ENCODE measurements at regions not wholly inside any gene's neighbourhood (a gene's known extent, or its start where the extent isn't known, plus 50 kb on each side); places are given as distances from the start of the nearest gene placed in this dataset.

DNA sequence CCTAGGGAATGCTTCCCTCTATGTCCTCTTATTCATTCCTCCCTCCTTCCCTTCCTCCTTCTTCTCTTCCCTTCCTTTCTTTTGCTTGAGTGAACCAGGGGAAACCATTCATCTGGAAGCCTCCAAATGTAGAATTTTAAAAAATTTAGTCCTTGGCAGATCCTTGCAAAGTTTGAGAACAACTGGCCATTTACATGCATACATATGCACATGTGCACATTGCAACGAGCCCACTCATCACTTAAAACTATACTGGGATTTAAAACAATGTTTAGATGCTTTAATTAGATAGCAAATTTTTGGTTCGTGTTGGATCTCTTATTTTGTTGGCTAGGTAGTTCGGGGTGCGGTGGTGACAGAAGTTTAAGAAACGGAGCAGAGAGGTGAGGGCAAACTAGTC is 68.0 kb upstream of the HMGA2 start:
- no peak for TF ChIP-seq YY1 (IDR thresholded peaks at IDR 0.05; ENCODE audit: low read depth)

- no peak for TF ChIP-seq RAD21 (IDR thresholded peaks at IDR 0.05; ENCODE audit: low read depth)
- TF ChIP-seq TAF1 (IDR thresholded peaks at IDR 0.05; ENCODE audit: low read depth), result no peak
- TF ChIP-seq, protein P1, sequence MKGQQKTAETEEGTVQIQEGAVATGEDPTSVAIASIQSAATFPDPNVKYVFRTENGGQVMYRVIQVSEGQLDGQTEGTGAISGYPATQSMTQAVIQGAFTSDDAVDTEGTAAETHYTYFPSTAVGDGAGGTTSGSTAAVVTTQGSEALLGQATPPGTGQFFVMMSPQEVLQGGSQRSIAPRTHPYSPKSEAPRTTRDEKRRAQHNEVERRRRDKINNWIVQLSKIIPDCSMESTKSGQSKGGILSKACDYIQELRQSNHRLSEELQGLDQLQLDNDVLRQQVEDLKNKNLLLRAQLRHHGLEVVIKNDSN (IDR thresholded peaks at IDR 0.05), result 0 out of 2 replicates have a peak, but pooled peaks have one; percentile 8
- TF ChIP-seq MAX (IDR thresholded peaks at IDR 0.05), result 0 out of 2 replicates have a peak, but pooled peaks have one; percentile 12
- no peak for TF ChIP-seq NFIC (IDR thresholded peaks at IDR 0.05)
Measured at GRCh38 chr12:65756956-65757511, 67.2 kb upstream of the HMGA2 start.

DNA sequence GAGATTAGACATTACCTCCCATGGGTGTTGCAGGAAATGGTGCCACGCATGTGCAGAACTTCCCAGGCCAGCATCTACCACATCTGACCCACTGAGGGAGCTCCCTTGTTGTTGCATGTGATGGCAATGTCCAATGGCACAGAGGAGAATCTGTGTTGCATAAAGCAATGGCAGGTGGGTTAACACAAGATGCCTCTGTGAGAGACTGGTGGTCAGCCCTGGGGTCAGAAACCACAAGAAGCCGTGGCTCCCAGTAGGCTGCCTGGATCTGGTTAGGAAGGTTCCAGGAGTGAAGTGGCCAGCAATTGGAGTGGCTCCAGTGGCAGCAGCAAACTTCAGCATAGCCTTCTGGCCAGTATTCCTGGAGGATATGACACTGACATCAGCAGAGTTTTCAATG is 65.9 kb upstream of the HMGA2 start:
- TF ChIP-seq YY1 (IDR thresholded peaks at IDR 0.05; ENCODE audit: low read depth) (no peak), FOXM1 (IDR thresholded peaks at IDR 0.05; ENCODE audit: borderline replicate concordance, low read depth) (no peak), TEAD4 (IDR thresholded peaks at IDR 0.05) (no peak)
- TF ChIP-seq, protein P2, sequence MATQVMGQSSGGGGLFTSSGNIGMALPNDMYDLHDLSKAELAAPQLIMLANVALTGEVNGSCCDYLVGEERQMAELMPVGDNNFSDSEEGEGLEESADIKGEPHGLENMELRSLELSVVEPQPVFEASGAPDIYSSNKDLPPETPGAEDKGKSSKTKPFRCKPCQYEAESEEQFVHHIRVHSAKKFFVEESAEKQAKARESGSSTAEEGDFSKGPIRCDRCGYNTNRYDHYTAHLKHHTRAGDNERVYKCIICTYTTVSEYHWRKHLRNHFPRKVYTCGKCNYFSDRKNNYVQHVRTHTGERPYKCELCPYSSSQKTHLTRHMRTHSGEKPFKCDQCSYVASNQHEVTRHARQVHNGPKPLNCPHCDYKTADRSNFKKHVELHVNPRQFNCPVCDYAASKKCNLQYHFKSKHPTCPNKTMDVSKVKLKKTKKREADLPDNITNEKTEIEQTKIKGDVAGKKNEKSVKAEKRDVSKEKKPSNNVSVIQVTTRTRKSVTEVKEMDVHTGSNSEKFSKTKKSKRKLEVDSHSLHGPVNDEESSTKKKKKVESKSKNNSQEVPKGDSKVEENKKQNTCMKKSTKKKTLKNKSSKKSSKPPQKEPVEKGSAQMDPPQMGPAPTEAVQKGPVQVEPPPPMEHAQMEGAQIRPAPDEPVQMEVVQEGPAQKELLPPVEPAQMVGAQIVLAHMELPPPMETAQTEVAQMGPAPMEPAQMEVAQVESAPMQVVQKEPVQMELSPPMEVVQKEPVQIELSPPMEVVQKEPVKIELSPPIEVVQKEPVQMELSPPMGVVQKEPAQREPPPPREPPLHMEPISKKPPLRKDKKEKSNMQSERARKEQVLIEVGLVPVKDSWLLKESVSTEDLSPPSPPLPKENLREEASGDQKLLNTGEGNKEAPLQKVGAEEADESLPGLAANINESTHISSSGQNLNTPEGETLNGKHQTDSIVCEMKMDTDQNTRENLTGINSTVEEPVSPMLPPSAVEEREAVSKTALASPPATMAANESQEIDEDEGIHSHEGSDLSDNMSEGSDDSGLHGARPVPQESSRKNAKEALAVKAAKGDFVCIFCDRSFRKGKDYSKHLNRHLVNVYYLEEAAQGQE (IDR thresholded peaks at IDR 0.05; ENCODE audit: low read depth), result no peak
- TF ChIP-seq, protein P1 (IDR thresholded peaks at IDR 0.05), result no peak

- TF ChIP-seq ZBTB7A (IDR thresholded peaks at IDR 0.05; ENCODE audit: low read depth), result no peak
- no peak for TF ChIP-seq FOXM1 (IDR thresholded peaks at IDR 0.05; ENCODE audit: borderline replicate concordance, low read depth)
- TF ChIP-seq, protein P1 (IDR thresholded peaks at IDR 0.05), result no peak
- TF ChIP-seq, protein P2 (IDR thresholded peaks at IDR 0.05; ENCODE audit: low read depth), result no peak
- no peak for TF ChIP-seq NFIC (IDR thresholded peaks at IDR 0.05)
- TF ChIP-seq CEBPB (IDR thresholded peaks at IDR 0.05), result no peak
- no peak for TF ChIP-seq TEAD4 (IDR thresholded peaks at IDR 0.05)
- no peak for TF ChIP-seq YY1 (IDR thresholded peaks at IDR 0.05; ENCODE audit: low read depth)
- no peak for TF ChIP-seq TCF12 (IDR thresholded peaks at IDR 0.05; ENCODE audit: low read depth)
- no peak for TF ChIP-seq TAF1 (IDR thresholded peaks at IDR 0.05; ENCODE audit: low read depth)
- no peak for TF ChIP-seq RAD21 (IDR thresholded peaks at IDR 0.05; ENCODE audit: low read depth)
- no peak for TF ChIP-seq EP300 (IDR thresholded peaks at IDR 0.05; ENCODE audit: borderline replicate concordance)
- no peak for TF ChIP-seq EGR1 (IDR thresholded peaks at IDR 0.05)
- no peak for TF ChIP-seq CREB1 (IDR thresholded peaks at IDR 0.05; ENCODE audit: low read depth)
- TF ChIP-seq MAX (IDR thresholded peaks at IDR 0.05), result no peak
Measured at GRCh38 chr12:65759735-65760134, 64.5 kb upstream of the HMGA2 start.

DNA sequence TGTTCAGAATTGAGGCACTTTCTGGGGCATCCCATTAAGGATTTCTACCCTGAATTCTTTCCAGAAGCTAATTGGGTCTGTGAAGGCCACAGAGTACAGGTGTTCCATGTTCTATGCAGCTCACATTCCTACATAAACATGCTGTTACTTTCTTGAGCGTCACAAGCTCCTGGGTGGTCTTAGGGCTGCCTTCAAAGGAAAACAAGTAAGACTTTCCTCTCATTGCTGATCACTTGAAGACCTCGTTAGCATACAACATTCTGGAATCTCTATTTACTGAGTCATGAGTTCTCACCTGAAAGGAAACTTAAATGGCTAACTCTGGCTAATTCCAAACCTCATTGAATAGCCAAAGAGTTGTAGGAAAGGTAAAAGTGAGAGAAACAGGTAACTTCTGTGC is 63.0 kb upstream of the HMGA2 start:
- TF ChIP-seq YY1 (IDR thresholded peaks at IDR 0.05; ENCODE audit: low read depth), result no peak

- no peak for TF ChIP-seq RAD21 (IDR thresholded peaks at IDR 0.05; ENCODE audit: low read depth)
- no peak for TF ChIP-seq TCF12 (IDR thresholded peaks at IDR 0.05; ENCODE audit: low read depth)
- TF ChIP-seq MAX (IDR thresholded peaks at IDR 0.05), result no peak
- TF ChIP-seq EGR1 (IDR thresholded peaks at IDR 0.05), result no peak
- TF ChIP-seq YY1 (IDR thresholded peaks at IDR 0.05; ENCODE audit: low read depth), result no peak
- no peak for TF ChIP-seq NFIC (IDR thresholded peaks at IDR 0.05)
- no peak for TF ChIP-seq TEAD4 (IDR thresholded peaks at IDR 0.05)
- TF ChIP-seq, protein P1 (IDR thresholded peaks at IDR 0.05), result no peak
- TF ChIP-seq CEBPB (IDR thresholded peaks at IDR 0.05), result no peak
- no peak for TF ChIP-seq EP300 (IDR thresholded peaks at IDR 0.05; ENCODE audit: borderline replicate concordance)
Measured at GRCh38 chr12:65764325-65764724, 60.0 kb upstream of the HMGA2 start.

Measured in Ishikawa (cell line).